ENCODE measurements at regions not wholly inside any gene's neighbourhood (a gene's known extent, or its start where the extent isn't known, plus 50 kb on each side); places are given as distances from the start of the nearest gene placed in this dataset.

GRCh38 chr15:70316059-70316600, 218.4 kb upstream of the TLE3 start:
- no peak for TF ChIP-seq CTCF (IDR thresholded peaks at IDR 0.05)
- no peak for TF ChIP-seq POLR2A (IDR thresholded peaks at IDR 0.05)
